ENCODE measurements at regions not wholly inside any gene's neighbourhood (a gene's known extent, or its start where the extent isn't known, plus 50 kb on each side); places are given as distances from the start of the nearest gene placed in this dataset.

- CTCF ChIA-PET = no interaction called here
- H3K4me3 ChIP-seq = no peak overlapping the region
- intact Hi-C loops (cut with micrococcal nuclease; ENCODE audit: unreplicated experiment) = no loop called here
- H3K9me3 ChIP-seq (ENCODE audit: insufficient read depth, low read depth) = no peaks in the 10 kb centered on the region
- no peak for DNase-seq
- no peaks in the 10 kb centered on the region for H3K36me3 ChIP-seq (ENCODE audit: low read depth)
- no peak for TF ChIP-seq EZH2 (IDR thresholded peaks at IDR 0.05; ENCODE audit: low read depth)
- TF ChIP-seq, protein P1, sequence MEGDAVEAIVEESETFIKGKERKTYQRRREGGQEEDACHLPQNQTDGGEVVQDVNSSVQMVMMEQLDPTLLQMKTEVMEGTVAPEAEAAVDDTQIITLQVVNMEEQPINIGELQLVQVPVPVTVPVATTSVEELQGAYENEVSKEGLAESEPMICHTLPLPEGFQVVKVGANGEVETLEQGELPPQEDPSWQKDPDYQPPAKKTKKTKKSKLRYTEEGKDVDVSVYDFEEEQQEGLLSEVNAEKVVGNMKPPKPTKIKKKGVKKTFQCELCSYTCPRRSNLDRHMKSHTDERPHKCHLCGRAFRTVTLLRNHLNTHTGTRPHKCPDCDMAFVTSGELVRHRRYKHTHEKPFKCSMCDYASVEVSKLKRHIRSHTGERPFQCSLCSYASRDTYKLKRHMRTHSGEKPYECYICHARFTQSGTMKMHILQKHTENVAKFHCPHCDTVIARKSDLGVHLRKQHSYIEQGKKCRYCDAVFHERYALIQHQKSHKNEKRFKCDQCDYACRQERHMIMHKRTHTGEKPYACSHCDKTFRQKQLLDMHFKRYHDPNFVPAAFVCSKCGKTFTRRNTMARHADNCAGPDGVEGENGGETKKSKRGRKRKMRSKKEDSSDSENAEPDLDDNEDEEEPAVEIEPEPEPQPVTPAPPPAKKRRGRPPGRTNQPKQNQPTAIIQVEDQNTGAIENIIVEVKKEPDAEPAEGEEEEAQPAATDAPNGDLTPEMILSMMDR (conservative IDR thresholded peaks at IDR 0.05) = no peak
- POLR2A ChIA-PET (ENCODE audit: unreplicated experiment) = no interaction called here
- no peaks in the 10 kb centered on the region for H3F3A ChIP-seq (ENCODE audit: insufficient read depth, low read depth)
- no peak overlapping the region for H2AFZ ChIP-seq
- H3K4me2 ChIP-seq = no peak overlapping the region
- no peaks in the 10 kb centered on the region for H4K20me1 ChIP-seq (ENCODE audit: insufficient read depth)
- H3K27me3 ChIP-seq (ENCODE audit: insufficient read depth, low read depth) = no peaks in the 10 kb centered on the region
- H3K79me2 ChIP-seq (ENCODE audit: low read depth) = no peaks in the 10 kb centered on the region
- no TSS peak for BruUV-seq (replicated peaks)
- no peaks in the 10 kb centered on the region for H3K4me1 ChIP-seq (replicated peaks; ENCODE audit: insufficient read depth)
- no peaks in the 10 kb centered on the region for H3K9me2 ChIP-seq (ENCODE audit: insufficient read depth)
- no peak overlapping the region for H3K27ac ChIP-seq
Measured at GRCh38 chr4:132059227-132059626, 1089.9 kb upstream of the PCDH10 start.

DNA sequence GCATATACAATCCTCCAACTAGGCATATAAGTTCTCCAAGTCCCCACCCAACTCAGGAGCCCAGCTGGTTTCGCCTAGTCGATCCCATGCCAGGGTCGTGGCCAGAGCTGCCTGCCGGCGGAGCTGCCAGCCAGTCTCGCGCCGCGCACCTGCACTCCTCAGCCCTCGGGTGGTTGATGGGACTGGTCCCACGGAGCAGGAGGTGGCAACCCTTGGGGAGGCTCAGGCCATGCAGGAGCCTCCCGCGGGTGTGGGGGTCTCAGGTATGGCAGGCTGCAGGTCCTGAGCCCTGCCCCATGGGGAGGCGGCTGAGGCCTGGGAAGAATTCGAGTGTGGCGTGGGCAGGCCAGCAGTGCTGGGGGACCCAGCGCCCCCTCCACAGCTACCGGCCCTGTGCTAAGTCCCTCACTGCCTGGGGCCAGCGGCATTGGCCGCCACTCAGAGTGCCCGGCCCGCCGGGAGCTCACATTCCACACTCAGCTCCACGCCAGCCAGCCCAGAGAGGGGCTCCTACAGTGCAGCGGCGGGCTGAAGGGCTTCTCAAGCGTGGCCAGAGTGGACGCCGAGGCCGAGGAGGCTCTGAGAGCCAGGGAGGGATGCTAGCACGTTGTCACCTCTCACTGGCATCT is 1086.4 kb upstream of the PCDH10 start:
- no TSS peak for BruUV-seq (replicated peaks)
- CTCF ChIA-PET = no interaction called here
- H3F3A ChIP-seq (ENCODE audit: insufficient read depth, low read depth) = no peaks in the 10 kb centered on the region
- H3K4me1 ChIP-seq (replicated peaks; ENCODE audit: insufficient read depth) = no peaks in the 10 kb centered on the region
- POLR2A ChIA-PET (ENCODE audit: unreplicated experiment) = no interaction called here
- no peaks in the 10 kb centered on the region for H4K20me1 ChIP-seq (ENCODE audit: insufficient read depth)
- H3K79me2 ChIP-seq (ENCODE audit: low read depth) = no peaks in the 10 kb centered on the region
- no peak for DNase-seq
- no peak overlapping the region for H3K4me2 ChIP-seq
- H3K36me3 ChIP-seq (ENCODE audit: low read depth) = no peaks in the 10 kb centered on the region
- intact Hi-C loops (cut with micrococcal nuclease; ENCODE audit: unreplicated experiment) = no loop called here
- no peak for TF ChIP-seq EZH2 (IDR thresholded peaks at IDR 0.05; ENCODE audit: low read depth)
- TF ChIP-seq, protein P1 (conservative IDR thresholded peaks at IDR 0.05) = no peak
- no peak overlapping the region for H3K4me3 ChIP-seq
- no peaks in the 10 kb centered on the region for H3K27me3 ChIP-seq (ENCODE audit: insufficient read depth, low read depth)
- no peak overlapping the region for H3K27ac ChIP-seq
- no peaks in the 10 kb centered on the region for H3K9me2 ChIP-seq (ENCODE audit: insufficient read depth)
- no peak overlapping the region for H2AFZ ChIP-seq
- no peaks in the 10 kb centered on the region for H3K9me3 ChIP-seq (ENCODE audit: insufficient read depth, low read depth)

- no peak overlapping the region for H2AFZ ChIP-seq
Measured at GRCh38 chr4:132063829-132064228, 1085.3 kb upstream of the PCDH10 start.

More at GRCh38 chr4:132063829-132064228, 1085.3 kb upstream of the PCDH10 start:
- no peak for TF ChIP-seq EZH2 (IDR thresholded peaks at IDR 0.05; ENCODE audit: low read depth)
- TF ChIP-seq, protein P1 (conservative IDR thresholded peaks at IDR 0.05) = no peak
- Histone ChIP-seq H3K9me2 (ENCODE audit: insufficient read depth) (no peaks in the 10 kb centered on the region), H3K36me3 (ENCODE audit: low read depth) (no peaks in the 10 kb centered on the region), H3K27me3 (ENCODE audit: insufficient read depth, low read depth) (no peaks in the 10 kb centered on the region), H3K4me1 (replicated peaks; ENCODE audit: insufficient read depth) (no peaks in the 10 kb centered on the region), H3K27ac (no peak overlapping the region), H4K20me1 (ENCODE audit: insufficient read depth) (no peaks in the 10 kb centered on the region), H3K79me2 (ENCODE audit: low read depth) (no peaks in the 10 kb centered on the region), H3K9me3 (ENCODE audit: insufficient read depth, low read depth) (no peaks in the 10 kb centered on the region), H3F3A (ENCODE audit: insufficient read depth, low read depth) (no peaks in the 10 kb centered on the region), H3K4me3 (no peak overlapping the region), H3K4me2 (no peak overlapping the region)
- CTCF ChIA-PET = no interaction called here
- intact Hi-C loops (cut with micrococcal nuclease; ENCODE audit: unreplicated experiment) = no loop called here
- BruUV-seq (replicated peaks) = no TSS peak
- DNase-seq = no peak
- POLR2A ChIA-PET (ENCODE audit: unreplicated experiment) = no interaction called here

Data from PC-9 (cell line).